GM12878 (cell line): ENCODE measurements at regions not wholly inside any gene's neighbourhood (a gene's known extent, or its start where the extent isn't known, plus 50 kb on each side); places are given as distances from the start of the nearest gene placed in this dataset.

Experiments
- ATAC-seq: fragments of 200-7000 bp; cut with Tn5 transposase; 3 replicates; pipeline ENCODE4 v1.9.1; 2020; ENCODE audit warnings: mild to moderate bottlenecking, moderate library complexity
- BruUV-seq: library from RNA; stranded (reverse); fragments of 400-500 nt; replicated peaks from 2 replicates; lab custom pipeline; 2021; lab: Mats Ljungman, UMichigan
- CTCF ChIA-PET: fragments of 300-600 bp; sonication (Branson Sonifier 250); formaldehyde crosslinking; extraction: SDS; loops from one replicate; lab custom pipeline; 2021; ENCODE audit warnings: inconsistent platforms; lab: Yijun Ruan, JAX
- POLR2A ChIA-PET: fragments of 350-600 bp; formaldehyde crosslinking; extraction: SDS; loops from one replicate; lab custom pipeline; 2021; ENCODE audit warnings: inconsistent platforms; lab: Charles Lee
- RAD21 ChIA-PET: fragments of 300-600 bp; sonication (Branson Sonifier 250); formaldehyde crosslinking; loops from one replicate; lab custom pipeline; 2023; ENCODE audit warnings: antibody characterized with exemption; ENCODE audit not compliant: unreplicated experiment; lab: Charles Lee
- SMC1A ChIA-PET: fragments of 300-600 bp; sonication (Branson Sonifier 250); formaldehyde crosslinking; loops from one replicate; lab custom pipeline; 2023; ENCODE audit not compliant: unreplicated experiment, uncharacterized antibody; lab: Charles Lee
- DNase-seq: peaks from one replicate; pipeline ENCODE4 v3.0.0-alpha.2; 2011; ENCODE audit warnings: low read depth, low spot score
- FAIRE-seq: peaks from 3 replicates; lab custom pipeline; 2011; peaks lifted over from hg19 to GRCh38; lab: Jason Lieb, UNC
- H2AFZ ChIP-seq: 2 replicates; pipeline ENCODE4 v1.6.0; 2011; ENCODE audit warnings: low read depth, low read length, control low read depth; ENCODE audit not compliant: control insufficient read depth
- H3K27ac ChIP-seq: 2 replicates; pipeline ENCODE4 v1.5.1; 2011; ENCODE audit warnings: control low read depth; ENCODE audit not compliant: control insufficient read depth, insufficient read depth
- H3K27me3 ChIP-seq, 2 experiments: replicated peaks in 1 of 2; 2 replicates each; pipeline versions ENCODE4 v1.6.0 to v1.6.1; 2011; ENCODE audit warnings: low read length in 1 of 2; ENCODE audit not compliant: control insufficient read depth in 2 of 2, insufficient read depth in 2 of 2
- H3K36me3 ChIP-seq, 2 experiments: 2 replicates each; pipeline ENCODE4 v1.5.1; 2011; ENCODE audit warnings: low read length in 1 of 2; ENCODE audit not compliant: control insufficient read depth in 2 of 2, insufficient read depth in 2 of 2
- H3K4me1 ChIP-seq: 2 replicates; pipeline ENCODE4 v1.6.1; 2011; ENCODE audit warnings: mild to moderate bottlenecking, low read length, moderate library complexity, mixed read lengths; ENCODE audit not compliant: control insufficient read depth, insufficient read depth
- H3K4me2 ChIP-seq: 2 replicates; pipeline ENCODE4 v1.6.0; 2011; ENCODE audit warnings: control low read depth; ENCODE audit not compliant: control insufficient read depth, insufficient read depth
- H3K4me3 ChIP-seq: fragments of 200-600 bp; sonication (generic); 2 replicates; pipeline ENCODE4 v1.5.1; 2016
- H3K79me2 ChIP-seq: 2 replicates; pipeline ENCODE4 v1.6.0; 2011; ENCODE audit warnings: low read length; ENCODE audit not compliant: control insufficient read depth, insufficient read depth
- H3K9ac ChIP-seq: 2 replicates; pipeline ENCODE4 v1.8.0; 2011; ENCODE audit warnings: low read length, control low read depth, mixed read lengths; ENCODE audit not compliant: control insufficient read depth, insufficient read depth
- H3K9me3 ChIP-seq: replicated peaks from 3 replicates; pipeline ENCODE4 v1.5.1; 2011; ENCODE audit warnings: mild to moderate bottlenecking, low read length; ENCODE audit not compliant: control insufficient read depth, insufficient read depth
- H4K20me1 ChIP-seq: 2 replicates; pipeline ENCODE4 v1.6.0; 2011; ENCODE audit not compliant: control insufficient read depth, insufficient read depth
- ATF7 ChIP-seq: fragments of 450-650 bp; IDR thresholded peaks from 2 replicates; pipeline ENCODE4 v1.6.1; 2016; ENCODE audit warnings: low read depth, mild to moderate bottlenecking
- BCL11A ChIP-seq: IDR thresholded peaks from 2 replicates; pipeline ENCODE4 v1.6.1; 2011; ENCODE audit warnings: low read depth, low read length
- ETV6 ChIP-seq, 2 experiments: fragments of 450-650 bp in 1 of 2; IDR thresholded peaks in 1 of 2; conservative IDR thresholded peaks in 1 of 2; 2 replicates each; pipeline ENCODE4 v1.6.1; 2014; ENCODE audit warnings: antibody characterized with exemption in 1 of 2, borderline replicate concordance in 1 of 2, low read depth in 1 of 2, mild to moderate bottlenecking in 1 of 2, moderate library complexity in 1 of 2
- NBN ChIP-seq: fragments of 450-650 bp; IDR thresholded peaks from 2 replicates; pipeline ENCODE4 v1.6.1; 2016
- PAX5 ChIP-seq: IDR thresholded peaks from 2 replicates; pipeline ENCODE4 v1.6.1; 2011; ENCODE audit warnings: low read depth, low read length, borderline replicate concordance
- SIN3A ChIP-seq: IDR thresholded peaks from 2 replicates; pipeline ENCODE4 v1.6.1; 2012; ENCODE audit warnings: low read depth, low read length, improper control_type of control experiment
- SP1 ChIP-seq: IDR thresholded peaks from one replicate; pipeline ENCODE4 v1.6.1; 2011; ENCODE audit warnings: low read depth, low read length
- TAF1 ChIP-seq: IDR thresholded peaks from 2 replicates; pipeline ENCODE4 v1.6.1; 2011; ENCODE audit warnings: mild to moderate bottlenecking, low read depth, low read length, borderline replicate concordance
- WGBS: methylation state at CpG from one replicate; pipeline ENCODE4 v1.1.6; 2016; ENCODE audit warnings: low lambda C conversion rate; ENCODE audit not compliant: insufficient replicate concordance, insufficient coverage; ENCODE audit errors: missing lambda C conversion rate; 5-methylcytosine and 5-hydroxymethylcytosine counted together
- in situ Hi-C: fragments of 300-500 bp; cut with MboI; formaldehyde crosslinking; loops from 9 replicates; pipeline ENCODE4 v1.14.3; 2018; ENCODE audit warnings: mixed read lengths
- intact Hi-C: fragments of 100-400 bp; cut with micrococcal nuclease; formaldehyde crosslinking; loops from one replicate; pipeline ENCODE4 v1.14.2; 2022; ENCODE audit not compliant: unreplicated experiment

GRCh38 chr5:72587661-72588308, 80.6 kb upstream of the ZNF366 start:
- in situ Hi-C loops (no loop called here), intact Hi-C loops (no loop called here)
- ATAC-seq: no peak
- WGBS: 63% methylated on average over 8 of the region's 8 CpGs
- Histone ChIP-seq H3K4me2 (no peak overlapping the region), H3K79me2 (no peaks in the 10 kb centered on the region), H3K9ac (no peak overlapping the region), H3K4me3 (no peak overlapping the region), H3K36me3 (no peaks in the 10 kb centered on the region), H3K27me3 (no peaks in the 10 kb centered on the region), H4K20me1 (no peaks in the 10 kb centered on the region), H2AFZ (no peak overlapping the region; the same call in 1 of the 2 replicates), H3K4me1 (peaks cover 10% of the 10 kb centered on the region), H3K27ac (no peak overlapping the region), H3K9me3 (no peaks in the 10 kb centered on the region)
- no peak for FAIRE-seq
- BruUV-seq: no TSS peak
- ChIA-PET POLR2A (no interaction called here), RAD21 (interaction anchor here (1.3 kb wide), 1 partner anchor 23 kb away, joined by 3 read pairs; no protein-coding TSS in a partner anchor), CTCF (interaction anchor here (0.5 to 3.6 kb wide), 3 partner anchors 13 to 39 kb away, joined by 3 to 18 read pairs (median 3); no protein-coding TSS in a partner anchor), SMC1A (no interaction called here)
- no peak for DNase-seq
- TF ChIP-seq ETV6 (conservative IDR thresholded peaks at IDR 0.05 in 1 of 2, IDR thresholded peaks at IDR 0.05 in 1 of 2; ENCODE audit: borderline replicate concordance in 1 of 2, low read depth in 1 of 2) (no peak), TAF1 (no peak), SP1 (no peak), SIN3A (no peak), PAX5 (no peak), ATF7 (no peak), NBN (no peak), BCL11A (no peak)
